Fibroblast of the conjunctiva (primary cell): ENCODE measurements at regions not wholly inside any gene's neighbourhood (a gene's known extent, or its start where the extent isn't known, plus 50 kb on each side); places are given as distances from the start of the nearest gene placed in this dataset.

Experiments
- DNase-seq: peaks from one replicate; pipeline ENCODE4 v3.0.0-alpha.2; 2010; ENCODE audit warnings: low read depth

GRCh38 chr11:69413993-69414392 is 67.5 kb upstream of the LINC01488 start:
- DNase-seq, result no peak

GRCh38 chr11:69414773-69415187 is 66.7 kb upstream of the LINC01488 start:
- DNase-seq, result no peak

- DNase-seq, result no peak
Measured at GRCh38 chr11:69415411-69416142, 65.9 kb upstream of the LINC01488 start.

GRCh38 chr11:69416143-69416515 is 65.3 kb upstream of the LINC01488 start:
- no peak for DNase-seq

- no peak for DNase-seq
Measured at GRCh38 chr11:69416762-69417698, 64.4 kb upstream of the LINC01488 start.

GRCh38 chr11:69417699-69418085 is 63.8 kb upstream of the LINC01488 start:
- no peak for DNase-seq

GRCh38 chr11:69418576-69419296 is 62.7 kb upstream of the LINC01488 start:
- no peak for DNase-seq

GRCh38 chr11:69419662-69420395 is 61.6 kb upstream of the LINC01488 start:
- no peak for DNase-seq

- no peak for DNase-seq
Measured at GRCh38 chr11:69422645-69423044, 58.8 kb upstream of the LINC01488 start.

GRCh38 chr11:69423181-69423580 is 58.3 kb upstream of the LINC01488 start:
- no peak for DNase-seq

GRCh38 chr11:69423611-69424385 is 57.7 kb upstream of the LINC01488 start:
- DNase-seq, result no peak

GRCh38 chr11:69424748-69425147 is 56.7 kb upstream of the LINC01488 start:
- no peak for DNase-seq

GRCh38 chr11:69425444-69425843 is 56.0 kb upstream of the LINC01488 start:
- no peak for DNase-seq

- no peak for DNase-seq
Measured at GRCh38 chr11:69425895-69426544, 55.4 kb upstream of the LINC01488 start.

- no peak for DNase-seq
Measured at GRCh38 chr11:69427337-69427736, 54.1 kb upstream of the LINC01488 start.

GRCh38 chr11:69427906-69428880 is 53.3 kb upstream of the LINC01488 start:
- DNase-seq, result no peak

GRCh38 chr11:69429716-69430491 is 51.6 kb upstream of the LINC01488 start:
- no peak for DNase-seq

- no peak for DNase-seq
Measured at GRCh38 chr11:69430566-69430965, 50.9 kb upstream of the LINC01488 start.

GRCh38 chr11:69431136-69431535 is 50.3 kb upstream of the LINC01488 start:
- no peak for DNase-seq
